DMS153 (cell line): ENCODE measurements at regions not wholly inside any gene's neighbourhood (a gene's known extent, or its start where the extent isn't known, plus 50 kb on each side); places are given as distances from the start of the nearest gene placed in this dataset.
"Not testable (repeated sequence)": the region's sequence is repeated elsewhere in the genome, so short reads cannot be mapped to it uniquely, and the experiment has no call there.

Experiments used
- DNase-seq: peaks from one replicate; lab custom pipeline; 2025; lab: John Stamatoyannopoulos, UW

DNA sequence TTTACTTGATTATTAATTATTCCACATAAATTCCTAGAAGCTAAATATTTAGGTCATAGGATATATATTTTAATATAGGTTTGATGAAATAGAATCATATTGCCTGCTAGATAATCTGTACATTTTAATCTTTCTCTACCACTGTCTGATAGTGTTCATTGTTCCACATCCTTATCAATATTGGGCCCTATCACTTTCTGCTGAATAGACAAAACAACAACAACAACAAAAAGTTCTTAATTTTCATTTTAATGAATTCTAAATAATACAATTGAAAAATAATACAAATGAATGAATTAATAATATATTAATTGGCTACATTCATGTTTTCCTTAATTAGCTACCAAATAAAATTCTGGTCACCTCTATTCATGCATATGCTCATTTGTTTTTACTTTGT lies 1437.2 kb downstream of the LRFN5 start:
- no peak for DNase-seq

DNA sequence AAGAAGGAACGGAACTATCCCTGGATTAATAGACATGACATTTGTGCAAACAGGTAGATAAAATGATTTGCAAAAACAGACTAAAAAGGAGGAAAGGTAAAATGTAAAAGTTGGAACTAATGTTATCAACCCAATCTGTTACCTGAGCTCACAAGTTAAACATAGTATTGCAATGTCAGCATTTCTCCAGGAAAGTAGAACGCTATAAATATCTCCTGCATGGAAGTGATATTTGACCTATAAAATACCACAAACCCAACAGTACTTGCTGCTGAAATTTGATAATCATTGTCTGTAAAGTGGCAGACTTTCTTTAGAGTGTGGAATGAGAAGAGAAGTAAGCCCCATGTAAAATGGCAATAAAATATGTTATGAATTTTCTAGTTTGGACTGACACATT lies 1435.7 kb downstream of the LRFN5 start:
- no peak for DNase-seq

DNA sequence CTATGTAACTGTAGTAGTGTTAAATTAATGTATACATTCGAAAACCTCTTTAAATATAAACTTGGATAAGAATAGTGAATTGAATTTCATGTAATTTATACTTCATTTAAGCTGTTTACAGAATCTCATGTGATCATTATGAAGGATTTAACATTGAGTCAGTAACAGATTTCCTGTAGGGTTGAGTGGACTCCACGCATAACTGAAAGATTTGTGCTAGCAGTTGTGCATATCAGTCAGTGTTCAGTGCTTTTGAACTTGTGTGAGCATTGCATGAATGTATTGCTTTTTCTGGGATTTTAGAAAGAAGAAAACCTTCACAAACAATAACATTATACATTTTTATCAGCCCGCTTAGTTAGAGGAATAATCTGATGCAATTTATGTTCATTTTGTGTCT lies 1435.3 kb downstream of the LRFN5 start:
- no peak for DNase-seq

DNA sequence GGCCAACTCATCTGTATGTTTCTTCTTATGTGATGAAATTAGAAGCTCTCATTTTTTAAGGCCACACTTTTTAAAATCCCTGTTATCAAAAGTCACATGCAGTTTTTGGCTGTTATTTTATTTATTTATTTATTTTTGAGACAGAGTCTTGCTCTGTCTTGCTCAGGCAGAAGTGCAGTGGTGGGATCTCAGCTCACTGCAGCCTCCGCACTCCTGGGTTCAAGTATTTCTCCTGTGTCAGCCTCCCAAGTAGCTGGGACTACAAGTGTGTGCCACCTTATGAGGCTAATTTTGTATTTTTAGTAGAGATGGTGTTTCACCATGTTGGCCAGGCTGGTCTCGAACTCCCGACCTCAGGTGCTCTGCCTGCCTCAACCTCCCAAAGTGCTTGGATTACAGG lies 1434.5 kb downstream of the LRFN5 start:
- no peak for DNase-seq

DNA sequence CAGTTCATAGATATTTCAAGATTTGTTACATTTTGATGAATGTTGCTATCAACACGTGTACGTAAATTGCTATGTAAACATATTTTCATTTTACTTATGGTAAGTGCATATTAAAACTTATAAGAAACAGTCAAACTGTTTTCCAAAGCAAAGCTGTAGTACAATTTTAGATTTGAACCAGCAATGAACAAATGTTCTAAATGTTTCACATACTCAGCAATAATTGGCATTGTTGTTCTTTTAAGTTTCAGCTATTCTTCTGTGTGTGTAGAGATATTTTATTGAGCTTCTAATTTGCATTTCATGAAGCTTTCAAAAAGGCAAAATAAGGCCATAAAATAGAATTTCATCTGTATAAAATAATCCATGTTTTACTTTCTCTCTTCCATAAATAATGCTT lies 1433.2 kb downstream of the LRFN5 start:
- DNase-seq, result no peak

DNA sequence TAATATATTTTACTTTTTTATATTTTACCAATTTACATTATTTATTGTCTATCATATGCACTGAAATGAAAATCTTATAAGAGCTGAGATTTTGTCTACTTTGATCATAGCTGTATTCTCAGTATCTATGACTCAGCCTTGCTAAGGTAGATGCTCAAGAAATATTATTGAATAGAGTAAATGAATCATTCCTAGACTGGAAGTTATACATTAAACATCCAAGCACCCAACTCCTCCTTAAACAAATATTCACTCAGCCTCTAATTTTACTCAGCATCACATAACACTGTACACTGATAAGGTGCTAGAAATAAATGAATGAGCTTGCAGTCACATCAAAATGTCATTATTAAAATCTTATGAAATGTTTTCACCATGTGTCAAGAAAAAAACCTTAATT lies 1424.9 kb downstream of the LRFN5 start:
- DNase-seq, result no peak

DNA sequence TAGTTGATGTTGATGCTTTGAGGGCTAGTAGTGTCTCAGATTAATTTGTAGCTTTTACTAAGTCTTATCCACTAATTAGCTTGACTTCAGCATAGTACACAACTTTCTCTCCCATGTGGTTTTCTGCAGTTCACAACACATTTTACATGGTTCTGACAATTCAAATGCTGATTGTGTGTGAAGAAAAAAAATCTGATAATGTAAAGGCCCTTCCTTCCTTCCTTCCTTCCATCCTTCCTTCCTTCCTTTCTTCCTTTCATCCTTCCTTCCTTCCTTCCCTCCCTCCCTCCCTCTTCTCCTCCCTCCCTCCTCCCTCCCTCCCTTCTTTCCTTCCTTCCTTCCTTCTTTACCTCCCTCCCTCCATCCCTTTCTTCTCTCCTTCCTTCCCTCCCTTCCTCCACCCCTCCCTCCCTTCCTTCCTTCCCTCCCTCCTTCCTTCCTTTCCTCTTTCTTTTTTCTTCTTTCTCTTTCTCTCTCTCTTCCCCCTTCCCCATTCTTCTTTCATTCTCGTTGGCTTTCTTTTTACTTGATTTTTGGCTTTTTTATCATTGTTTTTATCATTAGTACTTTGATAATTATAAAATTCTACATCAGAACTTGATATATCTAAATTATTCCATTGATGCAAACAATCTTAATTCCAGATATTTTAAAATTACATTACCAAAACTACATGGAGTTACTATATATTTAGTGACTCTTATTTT lies 1415.6 kb downstream of the LRFN5 start:
- no peak for DNase-seq

DNA sequence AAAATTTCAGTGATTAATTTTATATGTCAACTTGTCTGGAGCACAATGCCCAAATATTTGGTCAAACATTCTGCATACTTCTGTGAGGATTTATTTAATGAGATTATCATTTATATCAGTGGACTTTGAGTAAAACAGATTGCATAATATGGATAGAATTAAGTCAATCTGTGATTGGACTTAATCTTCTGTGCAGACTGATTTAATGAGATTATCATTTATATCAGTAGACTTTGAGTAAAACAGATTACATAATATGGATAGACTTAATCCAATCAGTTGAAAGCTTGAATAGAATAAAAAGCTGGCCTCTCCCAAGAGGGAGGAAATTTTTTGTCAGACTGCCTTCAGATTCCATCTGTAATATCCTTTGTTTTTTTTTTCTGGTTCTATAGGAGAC lies 1413.2 kb downstream of the LRFN5 start:
- no peak for DNase-seq

DNA sequence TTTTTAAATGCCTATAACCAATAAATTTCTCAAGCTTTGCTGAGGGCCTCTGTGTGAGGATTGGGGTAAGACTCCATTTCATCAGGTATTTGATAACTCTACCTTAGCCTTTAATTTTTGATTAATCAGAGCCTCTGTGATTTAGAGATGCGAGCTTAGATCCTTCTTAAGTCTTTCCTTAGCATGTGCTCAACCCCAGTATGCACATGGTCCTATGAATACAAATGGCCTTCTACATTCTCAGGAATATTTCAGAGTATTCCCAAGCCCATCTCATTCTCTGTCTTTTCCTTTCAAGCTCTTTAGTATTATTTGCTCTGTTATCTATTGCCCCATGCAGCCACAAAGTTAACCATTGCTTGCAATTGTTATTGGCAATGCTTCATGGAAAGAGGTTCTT lies 1407.7 kb downstream of the LRFN5 start:
- DNase-seq, result no peak

DNA sequence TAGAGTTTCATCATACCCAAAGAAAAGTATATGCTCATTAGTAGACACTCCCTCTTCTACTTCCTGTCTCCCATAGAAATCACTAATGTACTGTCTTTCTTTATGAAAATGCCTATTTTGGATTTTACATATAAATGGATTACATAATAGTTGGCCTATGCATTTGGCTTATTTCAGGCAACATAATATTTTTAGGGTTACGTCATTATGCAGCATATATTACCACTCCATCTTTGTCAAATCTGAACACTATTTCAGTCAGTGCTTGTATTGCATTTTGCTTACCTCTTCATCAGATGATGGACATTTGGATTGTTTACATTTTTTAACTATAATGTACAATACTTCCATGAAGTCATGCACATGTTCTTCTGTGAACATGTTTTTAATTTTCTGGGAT lies 1406.1 kb downstream of the LRFN5 start:
- no peak for DNase-seq

DNA sequence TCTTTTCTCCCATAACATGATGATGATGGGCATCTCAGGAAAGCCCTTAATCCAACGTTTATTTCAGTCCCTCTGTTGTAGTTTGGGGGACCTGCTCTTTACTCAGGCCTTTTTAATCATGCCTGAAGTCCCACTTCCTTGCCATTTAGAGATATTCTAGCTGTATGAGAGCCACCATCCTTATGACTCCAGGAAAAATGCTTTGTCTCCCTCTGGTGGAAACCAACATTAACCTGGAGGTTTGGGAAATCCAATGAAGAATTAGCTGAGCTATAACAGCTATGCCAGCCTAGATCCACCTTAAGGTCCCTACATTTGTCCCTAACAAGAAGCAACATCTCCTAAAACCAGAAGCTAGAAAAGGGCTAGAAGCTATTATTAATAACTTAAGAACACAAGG lies 1399.1 kb downstream of the LRFN5 start:
- DNase-seq, result no peak

DNA sequence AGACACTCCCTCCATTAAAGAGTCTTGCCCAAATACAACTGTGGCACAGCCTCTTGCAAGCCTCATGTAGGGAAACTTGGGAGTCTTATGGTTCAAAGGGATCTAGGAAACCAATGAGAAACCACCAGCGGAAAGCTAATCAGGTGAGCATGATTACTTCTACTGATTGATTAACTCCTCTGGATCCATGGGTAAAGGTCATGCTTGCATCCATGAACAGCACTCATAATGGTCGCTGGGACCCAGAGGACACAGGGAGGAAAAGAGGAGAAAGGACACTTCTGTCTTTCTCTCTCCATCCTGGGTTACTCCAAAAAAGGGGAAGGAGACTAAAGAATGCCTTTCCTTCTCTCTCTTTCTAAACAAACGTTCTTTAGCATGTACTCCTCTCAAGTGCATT lies 1397.2 kb downstream of the LRFN5 start:
- no peak for DNase-seq

DNA sequence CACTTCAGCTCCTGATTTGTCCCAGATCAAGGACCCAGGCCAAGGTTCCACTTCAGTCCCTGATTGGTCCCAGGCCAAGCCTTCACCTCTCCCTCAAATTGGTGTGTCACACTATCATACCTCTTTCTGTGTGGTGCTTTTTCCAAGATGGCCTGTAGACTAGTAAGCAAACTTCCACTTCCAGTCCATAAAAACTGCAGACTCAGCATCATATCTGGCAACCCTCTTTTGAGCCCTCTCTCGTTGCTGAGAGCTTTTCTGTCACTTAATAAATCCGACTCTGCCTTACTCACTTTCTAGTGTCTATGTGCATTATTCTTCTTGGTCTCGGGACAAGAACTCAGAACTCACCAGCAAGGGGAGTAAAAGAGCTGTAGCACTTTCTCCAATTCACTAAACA lies 1395.1 kb downstream of the LRFN5 start:
- DNase-seq, result no peak

DNA sequence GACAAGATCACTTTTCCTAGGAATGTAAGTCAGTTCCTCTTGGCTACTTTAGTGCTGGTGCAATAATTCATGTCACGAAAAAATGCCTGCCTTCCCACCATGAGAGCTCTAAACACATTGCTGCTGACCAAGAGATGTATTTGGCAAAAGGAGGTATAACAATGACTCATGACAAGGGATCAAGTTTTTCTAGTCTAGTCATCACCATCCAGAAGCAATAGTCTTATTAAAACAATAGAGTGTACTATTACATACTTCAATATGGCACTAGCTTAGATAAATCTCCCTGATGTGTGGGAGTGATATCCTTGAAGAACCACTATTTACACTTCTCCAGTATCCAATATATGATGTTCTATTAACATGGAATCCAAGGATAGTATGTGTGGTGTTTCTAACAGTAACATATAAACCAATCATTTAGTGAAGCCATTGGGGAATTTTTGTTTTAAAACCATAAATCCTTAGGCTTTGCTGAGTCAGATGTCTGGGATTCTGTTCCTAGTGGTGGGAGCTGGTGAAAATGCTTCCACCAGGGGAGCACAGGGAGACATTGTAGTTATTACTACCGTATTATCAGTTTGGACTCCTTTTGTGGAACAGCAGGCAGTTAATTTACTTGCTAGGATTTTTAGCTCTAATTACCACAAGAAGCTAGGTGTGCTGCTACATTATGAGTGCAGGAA lies 1387.5 kb downstream of the LRFN5 start:
- DNase-seq, result no peak

DNA sequence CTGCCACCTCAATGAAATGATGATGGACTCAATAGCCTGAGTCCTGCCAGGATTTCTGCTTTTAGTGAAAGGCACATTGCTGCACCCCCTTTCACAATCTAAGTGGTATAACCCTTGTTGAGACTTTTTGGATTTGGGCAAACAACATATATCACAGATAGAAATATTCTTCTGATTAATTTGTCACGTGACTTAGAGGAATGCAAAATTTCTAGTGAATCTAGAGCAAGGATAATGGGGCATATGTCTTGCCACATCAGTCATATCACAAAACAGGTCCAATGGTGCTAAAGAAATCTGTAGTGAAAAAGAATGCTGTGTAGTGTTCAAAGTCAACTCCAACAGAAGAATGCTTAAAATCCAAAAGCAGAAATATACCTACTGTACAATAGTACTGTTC lies 1386.3 kb downstream of the LRFN5 start:
- DNase-seq, result no peak

DNA sequence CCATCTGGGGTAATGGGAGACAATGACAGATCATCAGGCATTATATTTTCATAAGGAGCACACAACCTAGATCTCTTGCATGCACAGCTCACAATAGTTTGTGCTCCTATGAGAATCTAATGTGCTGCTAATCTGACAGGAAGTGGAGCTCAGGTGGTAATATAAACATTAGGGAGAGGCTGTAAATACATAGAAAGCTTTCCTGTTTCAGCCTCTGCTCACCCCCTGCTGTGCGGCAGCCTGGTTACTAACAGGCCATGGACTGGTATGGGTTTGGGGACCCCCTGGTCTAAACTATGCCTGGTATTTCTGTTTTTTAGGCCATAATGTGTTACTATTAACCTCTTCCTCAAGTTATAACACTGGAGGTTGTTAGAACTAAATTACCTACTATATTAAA lies 1373.7 kb downstream of the LRFN5 start:
- DNase-seq, result no peak

DNA sequence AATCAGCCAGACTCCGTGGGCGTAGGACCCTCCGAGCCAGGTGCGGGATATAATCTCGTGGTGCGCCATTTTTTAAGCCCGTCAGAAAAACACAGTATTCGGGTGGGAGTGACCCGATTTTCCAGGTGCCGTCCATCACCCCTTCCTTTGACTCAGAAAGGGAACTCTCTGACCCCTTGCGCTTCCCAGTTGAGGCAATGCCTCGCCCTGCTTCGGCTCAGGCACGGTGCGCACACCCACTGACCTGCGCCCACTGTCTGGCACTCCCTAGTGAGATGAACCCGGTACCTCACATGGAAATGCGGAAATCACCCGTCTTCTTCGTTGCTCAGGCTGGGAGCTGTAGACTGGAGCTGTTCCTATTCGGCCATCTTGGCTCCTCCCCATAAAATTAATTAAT lies 1366.5 kb downstream of the LRFN5 start:
- not testable (repeated sequence) for DNase-seq

DNA sequence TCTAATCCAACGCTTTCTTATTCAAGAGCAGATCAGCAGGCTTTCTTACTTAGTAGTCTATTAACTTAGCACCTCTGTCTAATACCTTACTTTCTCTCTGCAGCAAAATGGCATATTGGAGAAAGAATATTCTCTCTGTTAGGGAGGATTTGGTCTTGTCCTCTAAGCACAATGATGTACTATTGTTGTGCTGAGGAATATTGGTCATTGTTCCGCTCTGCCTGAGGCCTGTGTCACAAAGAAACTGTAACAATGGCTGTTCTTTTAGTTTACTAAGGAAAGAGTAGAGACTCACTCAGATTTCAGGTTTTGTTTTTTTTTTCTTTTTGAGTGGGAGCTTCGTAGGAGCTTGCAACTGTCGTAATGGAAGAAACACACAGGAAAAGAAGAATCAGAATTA lies 1358.8 kb downstream of the LRFN5 start:
- no peak for DNase-seq

DNA sequence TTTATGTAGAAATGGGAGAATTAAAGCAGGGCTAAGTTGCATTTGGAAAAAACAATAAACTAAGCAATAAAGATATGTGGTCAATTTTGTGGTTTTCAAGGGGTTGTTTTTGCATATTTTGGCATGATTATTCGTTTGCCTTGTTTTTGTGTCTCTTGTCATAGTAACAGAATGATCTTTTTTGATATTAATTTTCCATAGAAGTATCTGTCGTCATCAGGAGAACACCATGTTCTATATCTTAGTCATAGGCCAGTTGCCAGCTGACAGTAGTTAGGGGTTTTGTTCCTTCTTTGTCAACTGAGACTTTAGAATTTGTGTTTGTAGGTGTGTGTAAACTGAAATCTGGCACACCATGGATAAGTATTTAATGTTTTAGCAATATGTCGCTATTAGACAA lies 1354.8 kb downstream of the LRFN5 start:
- DNase-seq, result no peak

DNA sequence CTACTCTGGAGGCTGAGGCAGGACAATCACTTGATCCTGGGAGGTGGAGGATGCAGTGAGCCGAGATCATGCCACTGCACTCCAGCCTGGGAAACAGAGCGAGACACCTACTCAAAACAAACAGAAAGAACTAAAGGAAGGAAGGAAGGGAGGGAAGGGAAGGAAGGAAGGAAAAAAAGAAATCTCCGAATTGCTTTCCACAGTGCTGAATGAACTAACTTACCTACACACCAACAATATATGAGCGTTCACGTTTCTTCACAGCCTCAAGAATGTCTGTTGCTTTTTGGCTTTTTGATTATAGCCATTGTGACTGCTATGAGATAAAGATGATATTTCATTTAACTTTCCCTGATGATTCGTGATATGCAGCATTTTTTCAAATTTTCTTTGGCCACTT lies 1343.7 kb downstream of the LRFN5 start:
- DNase-seq, result no peak

DNA sequence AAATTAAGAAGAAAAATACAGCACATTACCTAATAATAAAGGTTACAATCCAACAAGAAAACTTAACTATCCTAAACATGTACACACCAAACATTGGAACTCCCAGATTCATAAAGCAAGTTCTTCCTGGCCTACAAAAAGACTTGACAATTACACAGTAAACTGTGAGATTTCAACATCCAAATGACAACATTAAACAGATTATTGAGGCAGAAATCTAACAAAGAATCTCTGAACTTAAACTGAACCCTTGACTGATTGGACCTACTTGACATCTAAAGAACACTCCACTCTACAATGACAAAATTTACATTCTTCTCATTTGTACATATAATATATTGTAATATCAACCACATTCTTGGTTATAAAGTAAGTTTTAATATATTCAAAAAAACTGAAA lies 1341.3 kb downstream of the LRFN5 start:
- no peak for DNase-seq

DNA sequence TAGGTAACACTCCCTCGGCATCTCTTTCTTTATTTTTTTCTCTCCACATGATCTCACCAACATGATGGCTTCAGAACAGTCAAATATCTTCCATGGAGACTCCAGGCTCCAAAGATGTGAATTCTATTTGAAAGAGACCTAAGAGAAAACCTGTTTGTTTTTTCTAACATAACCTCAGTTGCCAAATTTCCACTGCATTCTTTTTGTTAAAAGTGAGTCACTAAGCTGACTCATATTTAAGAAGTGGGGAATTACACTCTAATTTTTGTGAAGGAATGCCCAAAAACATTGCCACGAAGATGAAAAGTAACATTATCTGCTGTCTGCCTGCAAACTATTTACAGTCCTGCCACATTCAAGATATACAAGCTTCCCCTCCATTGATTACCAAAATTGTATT lies 1337.6 kb downstream of the LRFN5 start:
- no peak for DNase-seq

DNA sequence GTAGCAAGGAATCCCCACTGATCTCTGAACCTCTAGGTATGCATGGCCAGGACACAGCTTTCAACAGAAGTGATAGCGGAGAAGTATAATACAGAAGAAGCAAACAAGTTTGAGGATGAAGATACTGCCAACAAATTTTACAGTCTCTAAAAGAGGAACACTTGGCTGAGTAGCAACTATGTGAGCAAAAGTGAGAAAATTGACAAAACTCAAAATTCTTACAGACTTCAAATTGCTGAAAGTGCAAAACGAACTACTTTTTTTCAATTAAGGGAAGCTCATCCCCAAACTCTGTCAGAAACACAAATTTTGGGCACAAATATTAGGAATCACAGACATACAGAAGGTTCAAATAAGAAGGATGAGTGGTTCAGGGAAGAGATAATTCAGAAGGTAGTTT lies 1324.6 kb downstream of the LRFN5 start:
- no peak for DNase-seq

DNA sequence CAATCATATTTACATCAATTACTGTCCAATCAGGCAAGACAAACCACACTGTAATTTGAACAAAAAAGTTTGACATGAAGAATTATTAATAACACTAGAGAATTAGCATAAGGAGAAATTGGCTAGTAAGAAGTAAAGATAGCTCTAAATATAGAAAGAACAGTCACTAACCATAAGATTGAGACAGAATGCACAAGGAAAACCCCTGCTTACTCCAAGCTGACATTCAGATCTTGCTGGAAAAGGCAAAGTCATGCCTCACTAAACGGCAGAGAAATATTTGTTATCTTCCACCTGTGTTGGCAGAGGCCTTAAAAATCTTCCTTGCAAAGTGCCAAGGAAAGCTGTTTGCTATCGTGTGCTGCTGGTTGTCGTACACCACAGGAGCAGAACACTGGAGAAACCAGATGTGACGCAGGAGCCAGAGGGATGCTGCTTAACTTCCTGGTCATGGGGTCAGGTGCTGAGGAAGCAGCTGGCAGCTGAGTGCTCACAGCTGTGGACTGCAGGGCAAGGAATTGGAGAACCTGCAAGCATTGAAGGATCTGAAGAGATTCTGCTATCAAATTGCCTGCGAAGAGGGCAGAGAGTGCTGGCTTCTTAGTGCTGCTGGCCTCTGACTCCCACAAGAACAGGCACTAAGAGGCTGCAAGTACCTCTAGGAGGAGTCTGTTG lies 1323.3 kb downstream of the LRFN5 start:
- DNase-seq, result peak; percentile 18
